ENCODE measurements at regions not wholly inside any gene's neighbourhood (a gene's known extent, or its start where the extent isn't known, plus 50 kb on each side); places are given as distances from the start of the nearest gene placed in this dataset.

GRCh38 chr15:38049891-38050290, 115.5 kb downstream of the TMCO5A start:
- Histone ChIP-seq H3K4me2 (ENCODE audit: low read depth, low read length) (no peak overlapping the region), H3K27ac (ENCODE audit: insufficient read depth, low read length) (no peak overlapping the region)

More at GRCh38 chr15:38049891-38050290, 115.5 kb downstream of the TMCO5A start:
- in situ Hi-C loops (cut with MboI; ENCODE audit: low sequenced_read_pairs): no loop called here
- Histone ChIP-seq H3K79me1 (ENCODE audit: low read depth in 1 of 2, low read length in 2 of 2) (no peaks in the 10 kb centered on the region), H2AK5ac (ENCODE audit: low read depth, low read length) (no peak overlapping the region), H4K91ac (ENCODE audit: insufficient read depth, low read depth, low read length) (no peak overlapping the region), H3K18ac (ENCODE audit: low read depth, low read length) (no peak overlapping the region), H3K23ac (ENCODE audit: low read depth, low read length) (no peak overlapping the region), H2BK20ac (ENCODE audit: low read depth, low read length) (no peak overlapping the region), H2BK15ac (ENCODE audit: low read depth, low read length) (no peak overlapping the region), H2AFZ (replicated peaks; ENCODE audit: low read length, poor library complexity) (no peak overlapping the region), H3K36me3 (ENCODE audit: control insufficient read depth, insufficient read depth, low read length) (no peaks in the 10 kb centered on the region), H2BK5ac (ENCODE audit: low read depth, low read length, poor library complexity, severe bottlenecking) (no peak overlapping the region), H3K27me3 (ENCODE audit: control insufficient read depth, insufficient read depth, low read length) (no peaks in the 10 kb centered on the region), H3K4me3 (ENCODE audit: insufficient read depth, low read depth, low read length) (no peak overlapping the region), H3K56ac (ENCODE audit: extremely low read depth, insufficient read depth, low read length) (no peak overlapping the region), H3K4me1 (ENCODE audit: control insufficient read depth, insufficient read depth, low read length) (peaks cover 4% of the 10 kb centered on the region; the same call in 1 of the 2 replicates), H3K9ac (ENCODE audit: low read depth, low read length) (no peak overlapping the region), H4K8ac (ENCODE audit: low read depth in 2 of 2, low read length in 2 of 2) (no peak overlapping the region), H3K4ac (ENCODE audit: low read depth, low read length) (no peak overlapping the region), H3K14ac (replicated peaks; ENCODE audit: low read depth, low read length) (no peak overlapping the region), H3K9me1 (ENCODE audit: insufficient read depth, low read length) (no peaks in the 10 kb centered on the region), H2BK120ac (ENCODE audit: low read depth, low read length) (no peak overlapping the region), H3K9me3 (ENCODE audit: control insufficient read depth, insufficient read depth, low read length) (no peaks in the 10 kb centered on the region), H4K20me1 (ENCODE audit: insufficient read depth, low read length) (no peaks in the 10 kb centered on the region), H2AK9ac (replicated peaks; ENCODE audit: low read depth, low read length, poor library complexity) (no peak overlapping the region), H4K5ac (ENCODE audit: low read depth, low read length) (no peak overlapping the region)
- TF ChIP-seq CHD1 (IDR thresholded peaks at IDR 0.05; ENCODE audit: low read depth, low read length): no peak
- no peak for TF ChIP-seq MAFK (IDR thresholded peaks at IDR 0.05; ENCODE audit: low read depth, low read length)
- TF ChIP-seq RAD21 (IDR thresholded peaks at IDR 0.05; ENCODE audit: low read length): no peak
- no peak for TF ChIP-seq ELK1 (IDR thresholded peaks at IDR 0.05; ENCODE audit: borderline replicate concordance, low read depth, low read length)
- no peak for TF ChIP-seq RCOR1 (IDR thresholded peaks at IDR 0.05; ENCODE audit: insufficient replicate concordance, low read length)
- no peak for TF ChIP-seq FOS (IDR thresholded peaks at IDR 0.05; ENCODE audit: low read depth, low read length)
- POLR2A ChIA-PET (ENCODE audit: unreplicated experiment): no interaction called here
- no TSS peak for BruUV-seq (replicated peaks)
- ATAC-seq (ENCODE audit: low read depth) (no peak), DNase-seq (no peak)
- WGBS, 2 experiments (ENCODE audit: extremely low coverage in 2 of 2, insufficient read length in 1 of 2): no CpG with 5 or more reads among the region's 4 CpGs
- CTCF ChIA-PET: interaction anchor here (0.6 kb wide), 1 partner anchor 420 kb away, joined by 3 read pairs; no protein-coding TSS in a partner anchor
- dilution Hi-C loops (cut with HindIII; ENCODE audit: low sequenced_read_pairs, unreplicated experiment): no loop called here
- intact Hi-C loops (cut with micrococcal nuclease): no loop called here

All from IMR-90 (cell line).